Aorta (tissue), 5 donors: ENCODE measurements at regions not wholly inside any gene's neighbourhood (a gene's known extent, or its start where the extent isn't known, plus 50 kb on each side); places are given as distances from the start of the nearest gene placed in this dataset.

Experiments
- ATAC-seq: fragments of 200-7000 bp; cut with Tn5 transposase; one replicate; pipeline ENCODE4 v1.9.1; 2022; ENCODE audit warnings: moderate library complexity; ENCODE audit not compliant: low FRiP score
- DNase-seq, 2 donors: peaks; one replicate each; pipeline ENCODE4 v3.0.0-alpha.2; 2020
- H3K27ac ChIP-seq, 2 donors: one replicate each; pipeline ENCODE4 v1.5.1; 2013; ENCODE audit warnings: low read length in 2 of 2, mild to moderate bottlenecking in 2 of 2, moderate library complexity in 2 of 2, control low read depth in 1 of 2, inconsistent platforms in 1 of 2, low read depth in 1 of 2
- H3K27me3 ChIP-seq, 2 donors: one replicate each; pipeline ENCODE4 v1.6.1; 2013; ENCODE audit warnings: control low read depth in 1 of 2, low read length in 1 of 2, mild to moderate bottlenecking in 1 of 2, moderate library complexity in 1 of 2; ENCODE audit not compliant: insufficient read depth in 2 of 2, control insufficient read depth in 1 of 2
- H3K36me3 ChIP-seq, 2 donors: one replicate each; pipeline ENCODE4 v1.6.1; 2013; ENCODE audit warnings: control low read depth in 1 of 2, low read length in 1 of 2, mild to moderate bottlenecking in 1 of 2; ENCODE audit not compliant: insufficient read depth in 2 of 2, control insufficient read depth in 1 of 2
- H3K4me1 ChIP-seq, 2 donors: one replicate each; pipeline ENCODE4 v1.6.1; 2013; ENCODE audit warnings: low read length in 2 of 2, control low read depth in 1 of 2, mild to moderate bottlenecking in 1 of 2, moderate library complexity in 1 of 2; ENCODE audit not compliant: insufficient read depth in 2 of 2, control insufficient read depth in 1 of 2
- H3K4me3 ChIP-seq, 2 donors: one replicate each; pipeline ENCODE4 v1.5.1; 2013; ENCODE audit warnings: low read length in 2 of 2, control low read depth in 1 of 2, mild to moderate bottlenecking in 1 of 2
- H3K9me3 ChIP-seq: one replicate; pipeline ENCODE4 v1.6.1; 2013; ENCODE audit warnings: mild to moderate bottlenecking, low read length; ENCODE audit not compliant: control insufficient read depth
- WGBS, 2 donors: extraction: QIAGEN DNeasy Blood & Tissue Kit; methylation state at CpG; one replicate each; pipeline ENCODE4 v1.1.7; 2013; 5-methylcytosine and 5-hydroxymethylcytosine counted together
- intact Hi-C, 2 donors: fragments of 100-400 bp; cut with DNase I; formaldehyde crosslinking; loops; one replicate each; pipeline versions ENCODE4 v1.14.2 to v1.15.0; 2022
- donor health status: healthy with polysubstance abuse.
- donor health status: Bipolar disorder and iron deficiency.
- donor health status: DM: no; HTN: no; CAD: no.
- donor health status: DM: no; HTN: no; CAD: no.
- donor health status: DM: yes; HTN: yes; CAD: no.

DNA sequence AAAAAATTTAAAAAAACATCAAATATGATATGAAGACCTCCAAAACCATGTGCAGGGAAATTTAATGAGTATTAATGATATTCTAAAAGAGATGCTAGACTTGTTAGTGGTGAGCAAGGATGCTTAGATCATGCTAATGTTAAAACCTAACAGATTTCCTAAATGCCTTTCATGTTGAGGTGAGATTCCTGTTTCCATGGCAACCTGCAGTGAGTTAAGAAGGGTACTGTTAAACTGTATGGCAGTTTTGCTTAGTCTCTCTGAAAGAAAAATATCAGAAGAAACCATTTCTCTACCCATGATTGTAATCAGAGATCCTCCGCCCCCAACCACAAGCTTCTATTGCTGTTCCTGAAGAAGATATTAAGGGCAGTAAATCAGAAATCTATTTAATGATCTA is 321.6 kb upstream of the LRRC7 start:
- DNase-seq (no peak), ATAC-seq (no peak)
- H3K4me1 ChIP-seq = no peaks in the 10 kb centered on the region
- no peaks in the 10 kb centered on the region for H3K27me3 ChIP-seq
- no peak overlapping the region for H3K27ac ChIP-seq
- intact Hi-C loops = no loop called here
- 69 to 85% methylated on average over 1 of the region's 1 CpG for WGBS, 2 donors
- no peaks in the 10 kb centered on the region for H3K36me3 ChIP-seq
- no peak overlapping the region for H3K4me3 ChIP-seq
- H3K9me3 ChIP-seq = no peaks in the 10 kb centered on the region

DNA sequence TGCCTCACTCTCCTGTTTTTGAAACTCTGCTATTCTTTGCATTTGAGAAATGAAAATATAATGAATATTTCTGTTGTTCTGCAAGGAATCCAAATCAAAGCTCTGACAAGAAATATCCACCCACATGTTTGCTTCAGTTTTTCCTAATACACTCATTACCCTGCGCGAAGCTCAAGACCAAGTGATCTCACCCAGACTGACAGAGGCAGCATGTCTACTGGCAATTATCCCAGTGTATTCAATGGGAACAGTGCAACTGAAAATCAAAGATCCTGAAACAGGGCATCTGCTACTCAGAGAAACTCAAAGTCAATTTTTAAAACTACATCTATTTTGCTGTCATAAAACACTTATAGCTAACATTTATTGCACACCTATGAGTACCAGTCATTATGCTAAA is 321.0 kb upstream of the LRRC7 start:
- Histone ChIP-seq H3K27me3 (no peaks in the 10 kb centered on the region), H3K27ac (no peak overlapping the region), H3K36me3 (no peaks in the 10 kb centered on the region), H3K9me3 (no peaks in the 10 kb centered on the region), H3K4me1 (no peaks in the 10 kb centered on the region), H3K4me3 (no peak overlapping the region)
- intact Hi-C loops = no loop called here
- no peak for DNase-seq
- no peak for ATAC-seq
- WGBS, 2 donors = 23% methylated on average over 2 of the region's 2 CpGs

DNA sequence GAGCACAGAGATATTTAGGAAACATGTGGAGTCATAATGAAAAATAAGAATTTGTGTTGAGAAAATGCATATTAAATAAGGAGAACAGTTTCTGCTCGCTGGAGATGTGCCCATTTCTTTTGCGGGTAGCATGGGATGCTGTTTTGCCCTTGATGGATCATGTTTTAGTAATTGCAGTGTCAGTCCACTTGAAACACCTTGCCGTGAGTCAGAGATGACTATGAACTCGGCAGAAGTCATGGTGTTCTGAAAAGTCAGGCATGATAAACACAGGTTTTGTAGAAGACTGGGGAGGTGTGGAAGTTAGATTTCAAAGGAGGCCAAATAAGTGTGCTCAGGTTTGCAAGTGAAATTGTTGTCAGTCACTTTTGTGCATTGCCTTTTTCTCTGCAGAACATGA is 315.0 kb upstream of the LRRC7 start:
- intact Hi-C loops = no loop called here
- Histone ChIP-seq H3K4me3 (no peak overlapping the region), H3K27me3 (no peaks in the 10 kb centered on the region), H3K4me1 (no peaks in the 10 kb centered on the region), H3K9me3 (no peaks in the 10 kb centered on the region), H3K36me3 (no peaks in the 10 kb centered on the region), H3K27ac (no peak overlapping the region)
- ATAC-seq = no peak
- 76 to 92% methylated on average over 4 of the region's 4 CpGs for WGBS, 2 donors
- DNase-seq = no peak

DNA sequence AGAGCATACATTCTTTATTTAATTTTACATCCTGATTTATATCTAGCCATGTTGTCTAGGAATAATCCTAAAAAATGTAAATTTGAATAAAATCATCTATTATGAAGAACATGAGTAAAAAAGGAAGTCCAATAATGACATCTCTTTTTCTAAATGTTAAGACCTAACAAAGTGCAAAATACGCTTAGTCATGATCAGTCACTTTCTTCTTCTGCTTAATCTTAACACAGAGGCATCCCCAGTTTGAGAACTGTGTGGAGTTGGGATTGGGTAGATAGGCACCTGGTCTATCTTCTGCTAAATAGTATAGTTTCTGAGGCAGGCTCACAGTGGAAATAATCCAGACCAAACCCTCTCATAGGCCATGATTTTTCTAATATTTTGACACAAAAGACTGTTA is 311.7 kb upstream of the LRRC7 start:
- no peak for DNase-seq
- intact Hi-C loops = no loop called here
- Histone ChIP-seq H3K27me3 (no peaks in the 10 kb centered on the region), H3K9me3 (no peaks in the 10 kb centered on the region), H3K27ac (no peak overlapping the region), H3K36me3 (no peaks in the 10 kb centered on the region), H3K4me1 (no peaks in the 10 kb centered on the region), H3K4me3 (no peak overlapping the region)
- ATAC-seq = no peak
- WGBS, 2 donors = 93% methylated on average over 1 of the region's 1 CpG

DNA sequence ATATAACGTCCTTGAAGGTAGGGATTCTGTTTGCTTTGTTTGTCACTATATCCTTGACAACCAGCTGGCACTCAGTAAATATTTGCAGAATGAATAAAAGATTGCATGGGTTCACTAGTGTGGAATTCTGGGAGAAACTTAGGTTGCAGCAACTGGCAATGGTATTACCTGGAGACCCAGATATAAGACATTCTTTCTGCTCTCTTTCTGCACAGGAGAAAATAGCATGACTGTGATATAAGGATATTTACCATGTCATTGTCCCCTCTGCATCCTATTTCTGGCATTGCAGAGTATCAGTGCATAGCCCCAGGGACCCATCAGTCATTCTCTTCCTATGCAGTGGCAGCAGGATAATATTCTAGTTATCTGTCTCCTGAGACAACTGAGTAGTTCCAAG is 308.9 kb upstream of the LRRC7 start:
- Histone ChIP-seq H3K4me3 (no peak overlapping the region), H3K27me3 (no peaks in the 10 kb centered on the region), H3K9me3 (no peaks in the 10 kb centered on the region), H3K27ac (no peak overlapping the region), H3K36me3 (no peaks in the 10 kb centered on the region), H3K4me1 (peaks cover 0 to 2% of the 10 kb centered on the region in 2 donors)
- no peak for DNase-seq
- 22 to 30% methylated on average over 1 of the region's 1 CpG for WGBS, 2 donors
- no peak for ATAC-seq
- intact Hi-C loops = no loop called here

DNA sequence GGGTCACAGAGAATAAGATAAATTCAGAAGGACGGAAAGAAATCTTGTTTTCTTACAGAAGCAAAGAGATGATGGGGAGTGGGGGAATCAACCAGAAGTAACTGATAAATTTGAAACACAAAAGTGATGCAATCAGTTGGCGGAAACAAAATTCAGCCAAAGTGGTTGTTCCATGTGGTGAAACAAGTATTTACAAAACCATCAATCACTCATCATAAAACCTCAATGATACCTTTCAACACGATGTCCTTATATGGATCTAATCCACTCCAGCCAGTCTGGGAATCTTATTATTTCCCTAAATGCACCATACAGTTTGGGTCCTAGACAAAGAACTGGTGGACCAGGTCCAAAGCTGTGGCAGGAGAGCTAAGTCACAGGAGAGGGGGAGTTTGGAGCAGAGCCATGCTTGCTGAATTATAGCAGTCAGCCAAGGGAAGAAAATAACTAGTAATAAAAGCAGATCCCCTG is 303.8 kb upstream of the LRRC7 start:
- H3K36me3 ChIP-seq = no peaks in the 10 kb centered on the region
- H3K4me1 ChIP-seq = peaks cover 3 to 4% of the 10 kb centered on the region in 2 donors
- no peak overlapping the region for H3K4me3 ChIP-seq
- H3K27me3 ChIP-seq = no peaks in the 10 kb centered on the region
- 11 to 23% methylated on average over 3 of the region's 3 CpGs for WGBS, 2 donors
- DNase-seq (peak in 1 of 2 donors; percentile 55), ATAC-seq (peak; percentile 65)
- H3K27ac ChIP-seq = no peak overlapping the region
- no peaks in the 10 kb centered on the region for H3K9me3 ChIP-seq
- intact Hi-C loops = no loop called here

DNA sequence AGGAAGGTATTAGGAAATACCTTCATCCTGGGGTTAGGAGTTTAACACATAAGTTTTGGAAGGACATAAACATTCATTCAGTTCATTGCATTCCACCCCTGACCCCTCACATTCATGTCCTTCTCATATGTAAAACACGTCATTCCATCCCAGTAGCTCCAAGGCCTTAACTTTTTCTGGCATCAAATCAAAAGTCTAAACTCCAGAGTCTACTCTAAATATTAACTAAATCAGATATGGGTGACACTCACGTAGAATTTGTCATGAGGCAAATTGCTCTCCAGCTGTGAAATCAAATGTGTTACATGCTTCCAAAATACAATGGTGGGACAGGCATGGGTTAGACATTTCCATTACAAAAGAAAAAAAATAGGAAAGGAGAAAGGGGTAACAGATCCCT is 298.2 kb upstream of the LRRC7 start:
- no peak overlapping the region for H3K27ac ChIP-seq
- H3K4me3 ChIP-seq = no peak overlapping the region
- no peak for ATAC-seq
- no peak for DNase-seq
- no peaks in the 10 kb centered on the region for H3K4me1 ChIP-seq
- 79 to 86% methylated on average over 2 of the region's 2 CpGs for WGBS, 2 donors
- H3K36me3 ChIP-seq = no peaks in the 10 kb centered on the region
- intact Hi-C loops = no loop called here
- H3K27me3 ChIP-seq = no peaks in the 10 kb centered on the region
- no peaks in the 10 kb centered on the region for H3K9me3 ChIP-seq

DNA sequence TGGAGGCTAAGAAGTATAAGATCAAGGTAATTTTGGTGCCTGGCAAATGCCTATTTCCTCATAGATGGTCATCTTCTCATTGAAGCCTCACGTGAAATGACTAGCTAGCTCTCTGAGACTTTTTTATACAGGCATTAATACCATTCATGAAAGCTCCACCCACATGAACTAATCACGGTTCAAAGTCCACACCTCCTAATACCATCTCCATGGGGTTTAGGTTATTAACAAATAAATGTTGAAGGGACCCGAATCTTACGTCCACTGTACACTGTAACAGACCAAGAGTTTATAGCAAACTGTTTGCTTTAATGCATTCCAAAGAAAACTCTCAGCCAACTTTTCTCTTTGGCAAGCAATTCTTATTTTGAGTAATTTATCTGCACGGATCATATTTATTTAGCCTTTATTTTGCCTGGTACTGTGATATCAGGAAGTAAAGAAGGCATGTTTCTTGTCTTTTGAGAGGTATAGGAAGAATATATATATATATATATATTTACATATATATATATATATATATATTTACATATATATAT is 296.1 kb upstream of the LRRC7 start:
- Histone ChIP-seq H3K4me1 (no peaks in the 10 kb centered on the region), H3K36me3 (no peaks in the 10 kb centered on the region), H3K27ac (no peak overlapping the region), H3K9me3 (no peaks in the 10 kb centered on the region), H3K27me3 (no peaks in the 10 kb centered on the region), H3K4me3 (no peak overlapping the region)
- DNase-seq = no peak
- intact Hi-C loops = no loop called here
- 7 to 13% methylated on average over 5 of the region's 5 CpGs for WGBS, 2 donors
- no peak for ATAC-seq

DNA sequence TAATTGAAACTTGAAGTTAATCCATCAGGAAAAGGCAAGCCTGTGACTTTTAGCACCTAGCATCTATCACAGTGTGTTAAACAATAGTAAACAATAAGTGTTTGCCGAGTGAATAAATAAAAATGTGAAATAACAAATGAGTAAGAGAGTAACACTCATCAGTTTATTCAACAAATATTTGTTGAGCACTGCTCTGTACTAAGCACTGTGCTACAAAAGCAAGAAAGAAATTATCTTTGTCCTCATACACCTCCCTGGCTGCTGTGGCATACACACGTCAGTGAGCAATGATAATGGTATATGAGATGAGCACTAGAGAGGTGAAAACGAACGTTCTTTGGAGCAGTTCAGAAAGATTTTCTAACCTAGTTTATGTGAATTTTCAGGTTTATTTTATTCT is 295.0 kb upstream of the LRRC7 start:
- ATAC-seq = no peak

More for the DNA sequence above, 295.0 kb upstream of the LRRC7 start:
- WGBS, 2 donors = 92 to 93% methylated on average over 4 of the region's 4 CpGs
- no peak overlapping the region for H3K27ac ChIP-seq
- intact Hi-C loops = no loop called here
- H3K36me3 ChIP-seq = no peaks in the 10 kb centered on the region
- no peaks in the 10 kb centered on the region for H3K4me1 ChIP-seq
- H3K4me3 ChIP-seq = no peak overlapping the region
- no peak for DNase-seq
- H3K27me3 ChIP-seq = no peaks in the 10 kb centered on the region
- H3K9me3 ChIP-seq = no peaks in the 10 kb centered on the region
